ENCODE measurements at regions not wholly inside any gene's neighbourhood (a gene's known extent, or its start where the extent isn't known, plus 50 kb on each side); places are given as distances from the start of the nearest gene placed in this dataset.

- H3K9me3 ChIP-seq (ENCODE audit: low read length) = no peaks in the 10 kb centered on the region
- H3K79me2 ChIP-seq (ENCODE audit: low read length) = no peaks in the 10 kb centered on the region
- no peak overlapping the region for H2AFZ ChIP-seq (ENCODE audit: low read length)
- H3K27ac ChIP-seq (ENCODE audit: low read length) = no peak overlapping the region
- BruUV-seq (replicated peaks) = no TSS peak
- H3K36me3 ChIP-seq (ENCODE audit: low read depth, low read length) = no peaks in the 10 kb centered on the region
- H3K4me1 ChIP-seq (ENCODE audit: insufficient read depth, low read length) = no peaks in the 10 kb centered on the region
- no peaks in the 10 kb centered on the region for H3F3A ChIP-seq (ENCODE audit: low read length, unreplicated experiment)
- DNase-seq (no peak), ATAC-seq (no peak)
- no peak overlapping the region for H3K4me3 ChIP-seq (ENCODE audit: low read length)
- CTCF ChIA-PET = no interaction called here
- no peaks in the 10 kb centered on the region for H3K9me2 ChIP-seq (replicated peaks; ENCODE audit: low read length)
- intact Hi-C loops (cut with micrococcal nuclease) = no loop called here
- no peak overlapping the region for H3K4me2 ChIP-seq (ENCODE audit: low read length)
- H3K9ac ChIP-seq (ENCODE audit: low read length) = no peak overlapping the region
- TF ChIP-seq EZH2phosphoT487 (IDR thresholded peaks at IDR 0.05; ENCODE audit: borderline replicate concordance, low read length) (no peak), CTCF (conservative IDR thresholded peaks at IDR 0.05; ENCODE audit: low read depth, low read length) (no peak), EZH2 (IDR thresholded peaks at IDR 0.05; ENCODE audit: low read length, unreplicated experiment) (no peak)
- no peaks in the 10 kb centered on the region for H4K20me1 ChIP-seq (ENCODE audit: low read length)
- POLR2A ChIA-PET (ENCODE audit: unreplicated experiment) = no interaction called here
- no peaks in the 10 kb centered on the region for H3K27me3 ChIP-seq (ENCODE audit: low read length)
Measured at GRCh38 chr10:89973326-89973725, 271.9 kb downstream of the KIF20B start.

- H3K4me3 ChIP-seq (ENCODE audit: low read length) = no peak overlapping the region
- intact Hi-C loops (cut with micrococcal nuclease) = no loop called here
- H3K9ac ChIP-seq (ENCODE audit: low read length) = no peak overlapping the region
- H3F3A ChIP-seq (ENCODE audit: low read length, unreplicated experiment) = no peaks in the 10 kb centered on the region
- ChIA-PET POLR2A (ENCODE audit: unreplicated experiment) (no interaction called here), CTCF (no interaction called here)
- no peak overlapping the region for H3K27ac ChIP-seq (ENCODE audit: low read length)
- H3K4me2 ChIP-seq (ENCODE audit: low read length) = no peak overlapping the region
- no TSS peak for BruUV-seq (replicated peaks)
- H2AFZ ChIP-seq (ENCODE audit: low read length) = no peak overlapping the region
- no peaks in the 10 kb centered on the region for H3K9me2 ChIP-seq (replicated peaks; ENCODE audit: low read length)
- no peaks in the 10 kb centered on the region for H4K20me1 ChIP-seq (ENCODE audit: low read length)
- H3K4me1 ChIP-seq (ENCODE audit: insufficient read depth, low read length) = no peaks in the 10 kb centered on the region
- DNase-seq (no peak), ATAC-seq (no peak)
- H3K9me3 ChIP-seq (ENCODE audit: low read length) = no peaks in the 10 kb centered on the region
- H3K27me3 ChIP-seq (ENCODE audit: low read length) = no peaks in the 10 kb centered on the region
- no peaks in the 10 kb centered on the region for H3K36me3 ChIP-seq (ENCODE audit: low read depth, low read length)
- no peaks in the 10 kb centered on the region for H3K79me2 ChIP-seq (ENCODE audit: low read length)
- TF ChIP-seq EZH2 (IDR thresholded peaks at IDR 0.05; ENCODE audit: low read length, unreplicated experiment) = no peak
- TF ChIP-seq EZH2phosphoT487 (IDR thresholded peaks at IDR 0.05; ENCODE audit: borderline replicate concordance, low read length) = no peak
- TF ChIP-seq CTCF (conservative IDR thresholded peaks at IDR 0.05; ENCODE audit: low read depth, low read length) = no peak
Measured at GRCh38 chr10:89975071-89975470, 273.7 kb downstream of the KIF20B start.

- DNase-seq (no peak), ATAC-seq (no peak)
- CTCF ChIA-PET = no interaction called here
- Histone ChIP-seq H3F3A (ENCODE audit: low read length, unreplicated experiment) (no peaks in the 10 kb centered on the region), H3K27ac (ENCODE audit: low read length) (no peak overlapping the region), H2AFZ (ENCODE audit: low read length) (no peak overlapping the region), H3K27me3 (ENCODE audit: low read length) (no peaks in the 10 kb centered on the region), H4K20me1 (ENCODE audit: low read length) (no peaks in the 10 kb centered on the region), H3K9me3 (ENCODE audit: low read length) (no peaks in the 10 kb centered on the region), H3K79me2 (ENCODE audit: low read length) (no peaks in the 10 kb centered on the region), H3K4me1 (ENCODE audit: insufficient read depth, low read length) (no peaks in the 10 kb centered on the region), H3K36me3 (ENCODE audit: low read depth, low read length) (no peaks in the 10 kb centered on the region), H3K9ac (ENCODE audit: low read length) (no peak overlapping the region), H3K4me3 (ENCODE audit: low read length) (no peak overlapping the region), H3K4me2 (ENCODE audit: low read length) (no peak overlapping the region), H3K9me2 (replicated peaks; ENCODE audit: low read length) (no peaks in the 10 kb centered on the region)
- no peak for TF ChIP-seq EZH2phosphoT487 (IDR thresholded peaks at IDR 0.05; ENCODE audit: borderline replicate concordance, low read length)
- no peak for TF ChIP-seq CTCF (conservative IDR thresholded peaks at IDR 0.05; ENCODE audit: low read depth, low read length)
- TF ChIP-seq EZH2 (IDR thresholded peaks at IDR 0.05; ENCODE audit: low read length, unreplicated experiment) = no peak
- no TSS peak for BruUV-seq (replicated peaks)
- POLR2A ChIA-PET (ENCODE audit: unreplicated experiment) = no interaction called here
- intact Hi-C loops (cut with micrococcal nuclease) = no loop called here
Measured at GRCh38 chr10:89975771-89976170, 274.4 kb downstream of the KIF20B start.
